Right lobe of liver (tissue), 6 donors: ENCODE measurements at regions not wholly inside any gene's neighbourhood (a gene's known extent, or its start where the extent isn't known, plus 50 kb on each side); places are given as distances from the start of the nearest gene placed in this dataset.
"Not testable (repeated sequence)": the region's sequence is repeated elsewhere in the genome, so short reads cannot be mapped to it uniquely, and the experiment has no call there.

Experiments
- ATAC-seq, 4 donors: fragments of 200-7000 bp; cut with Tn5 transposase; one replicate each; pipeline ENCODE4 v1.9.1; 2020; ENCODE audit warnings: mild to moderate bottlenecking in 4 of 4, moderate library complexity in 4 of 4
- DNase-seq, 3 donors: peaks; one replicate each; pipeline ENCODE4 v3.0.0-alpha.2; 2020
- H3K27ac ChIP-seq, 3 donors: fragments of 200-600 bp; one replicate each; pipeline ENCODE4 v1.8.0; 2022
- H3K27me3 ChIP-seq, 2 donors: fragments of 200-600 bp; one replicate each; pipeline ENCODE4 v1.8.0; 2022
- H3K36me3 ChIP-seq, 4 donors: fragments of 200-600 bp; sonication (generic) in 1 of 4; one replicate each; pipeline versions ENCODE4 v1.5.1 to v1.8.0; 2017 to 2022; ENCODE audit warnings: control low read depth in 1 of 4
- H3K4me1 ChIP-seq, 4 donors: fragments of 200-600 bp; sonication (generic) in 1 of 4; one replicate each; pipeline versions ENCODE4 v1.5.1 to v1.8.0; 2017 to 2022; ENCODE audit warnings: control low read depth in 1 of 4
- H3K4me3 ChIP-seq, 3 donors: fragments of 200-600 bp; one replicate each; pipeline ENCODE4 v1.8.0; 2022
- H3K9me3 ChIP-seq, 4 donors: fragments of 200-600 bp; sonication (generic) in 1 of 4; one replicate each; pipeline versions ENCODE4 v1.5.1 to v1.8.0; 2017 to 2022; ENCODE audit warnings: control low read depth in 1 of 4
- CTCF ChIP-seq, 4 donors: fragments of 200-600 bp in 3 of 4; fragments of 450-650 bp in 1 of 4; IDR thresholded peaks; one replicate each; pipeline versions ENCODE4 v1.5.1 to v1.8.0; 2016 to 2022; ENCODE audit warnings: antibody characterized with exemption in 4 of 4, mild to moderate bottlenecking in 2 of 4
- POLR2A ChIP-seq: fragments of 450-650 bp; IDR thresholded peaks from one replicate; pipeline ENCODE4 v1.6.1; 2017; ENCODE audit warnings: antibody characterized with exemption, mild to moderate bottlenecking
- WGBS: methylation state at CpG from one replicate; pipeline ENCODE4 v1.1.6; 2018; ENCODE audit warnings: low coverage, low lambda C conversion rate; ENCODE audit not compliant: insufficient coverage; ENCODE audit errors: missing lambda C conversion rate; 5-methylcytosine and 5-hydroxymethylcytosine counted together
- intact Hi-C, 2 donors: fragments of 100-400 bp; cut with DNase I; formaldehyde crosslinking; loops; one replicate each; pipeline versions ENCODE4 v1.11.2 to v1.14.1; 2022
- donor health status: DM: no; HTN: yes; CAD: no.
- donor health status: DM: no; HTN: no; CAD: no.
- donor health status: DM: no; HTN: no; CAD: no.
- donor health status: DM: no; HTN: yes; CAD: no.
- donor health status: DM: no; HTN: yes; CAD: no.

- Histone ChIP-seq H3K27me3 (no peaks in the 10 kb centered on the region), H3K4me3 (no peak overlapping the region), H3K9me3 (no peaks in the 10 kb centered on the region), H3K36me3 (no peaks in the 10 kb centered on the region), H3K4me1 (no peaks in the 10 kb centered on the region), H3K27ac (no peak overlapping the region)
- ATAC-seq (no peak), DNase-seq (no peak)
- 0% methylated on average over 1 of the region's 1 CpG for WGBS
- TF ChIP-seq POLR2A (no peak), CTCF (IDR thresholded peaks at IDR 0.05) (no peak)
- intact Hi-C loops = no loop called here
These were observed 1906.6 kb upstream of the TENM3 start for GRCh38 chr4:180336494-180337090.

DNA sequence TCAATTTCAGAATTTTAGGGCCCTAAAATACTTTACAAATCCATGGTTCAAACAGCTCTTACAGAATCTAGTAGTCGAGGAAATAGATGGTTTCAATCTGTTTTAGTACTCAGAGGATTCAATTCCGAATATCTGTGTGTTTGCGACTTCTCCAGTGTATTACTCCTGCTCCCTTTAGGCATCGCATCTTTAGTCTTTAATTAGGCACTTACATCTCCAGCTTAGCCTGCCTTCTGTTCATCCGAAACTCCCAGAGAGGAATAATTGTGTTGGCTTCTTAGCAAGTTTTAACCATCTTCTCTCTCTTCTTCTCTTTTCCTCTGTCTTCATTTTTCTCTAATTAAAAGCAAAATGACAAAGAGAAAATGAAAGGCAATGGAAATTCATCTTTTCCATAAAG, 1901.3 kb upstream of the TENM3 start:
- Histone ChIP-seq H3K27me3 (no peaks in the 10 kb centered on the region), H3K4me3 (no peak overlapping the region), H3K36me3 (no peaks in the 10 kb centered on the region), H3K9me3 (no peaks in the 10 kb centered on the region), H3K4me1 (no peaks in the 10 kb centered on the region), H3K27ac (no peak overlapping the region)
- intact Hi-C loops = no loop called here
- DNase-seq = no peak
- ATAC-seq = no peak
- TF ChIP-seq CTCF (IDR thresholded peaks at IDR 0.05) (no peak), POLR2A (no peak)
- WGBS = 60% methylated on average over 5 of the region's 5 CpGs

DNA sequence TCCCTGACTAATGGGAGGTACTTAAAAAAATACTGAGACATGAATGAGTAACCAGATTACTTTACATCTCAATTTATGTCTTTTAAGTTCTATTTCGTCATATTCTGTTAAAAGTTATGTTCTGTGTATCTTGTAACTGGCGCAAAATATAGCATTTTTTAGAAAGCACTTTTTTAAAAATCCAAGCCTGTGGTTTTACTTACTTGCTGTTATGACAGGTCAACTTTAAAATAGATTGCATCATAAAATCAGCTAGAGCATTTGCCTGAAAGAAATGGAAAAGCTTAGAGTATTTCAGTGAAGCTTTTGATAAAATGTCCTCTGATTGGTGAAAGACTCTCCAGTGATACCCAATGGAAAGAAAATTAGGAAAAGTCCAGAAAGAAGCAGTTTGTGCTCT, 1892.3 kb upstream of the TENM3 start:
- Histone ChIP-seq H3K27me3 (no peaks in the 10 kb centered on the region), H3K4me1 (no peaks in the 10 kb centered on the region), H3K36me3 (no peaks in the 10 kb centered on the region), H3K9me3 (no peaks in the 10 kb centered on the region), H3K27ac (no peak overlapping the region), H3K4me3 (no peak overlapping the region)
- ATAC-seq (no peak), DNase-seq (no peak)
- 49% methylated on average over 2 of the region's 2 CpGs for WGBS
- intact Hi-C loops = no loop called here
- TF ChIP-seq POLR2A (no peak), CTCF (IDR thresholded peaks at IDR 0.05) (no peak)

DNA sequence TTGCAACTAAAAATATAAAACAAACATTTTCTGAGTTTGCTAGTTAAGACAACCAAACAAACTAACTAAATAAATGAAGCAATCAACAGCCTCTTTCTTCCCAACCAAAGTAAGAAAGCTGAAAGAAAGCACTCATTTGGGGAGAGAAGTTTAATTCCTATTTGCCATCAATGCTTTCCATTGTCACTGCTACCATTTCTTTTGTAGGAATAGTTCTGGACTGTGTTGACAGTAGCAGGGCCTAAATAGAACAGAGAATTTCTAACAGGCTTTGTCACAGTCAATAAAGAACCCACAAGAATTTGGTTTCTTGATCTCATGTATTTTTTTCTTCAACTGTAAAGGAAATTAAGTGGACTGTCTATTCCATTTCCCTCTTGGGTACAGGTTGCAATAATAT, 1886.4 kb upstream of the TENM3 start:
- no peaks in the 10 kb centered on the region for H3K9me3 ChIP-seq
- TF ChIP-seq CTCF (IDR thresholded peaks at IDR 0.05) = no peak
- no peak for TF ChIP-seq POLR2A
- H3K36me3 ChIP-seq = no peaks in the 10 kb centered on the region
- no peak for ATAC-seq
- no peaks in the 10 kb centered on the region for H3K27me3 ChIP-seq
- H3K4me3 ChIP-seq = no peak overlapping the region
- H3K4me1 ChIP-seq = no peaks in the 10 kb centered on the region
- no peak for DNase-seq
- H3K27ac ChIP-seq = no peak overlapping the region
- intact Hi-C loops = no loop called here

GRCh38 chr4:180360113-180360512, 1883.1 kb upstream of the TENM3 start:
- DNase-seq, H3K27me3 ChIP-seq, ATAC-seq, H3K27ac ChIP-seq, H3K36me3 ChIP-seq, H3K4me1 ChIP-seq, intact Hi-C loops, H3K4me3 ChIP-seq, H3K9me3 ChIP-seq: not testable (repeated sequence)
- WGBS = 24% methylated on average over 4 of the region's 4 CpGs
